IPS-20b (cell line): ENCODE measurements at regions not wholly inside any gene's neighbourhood (a gene's known extent, or its start where the extent isn't known, plus 50 kb on each side); places are given as distances from the start of the nearest gene placed in this dataset.

Experiments
- H3K27ac ChIP-seq: one replicate; pipeline ENCODE4 v1.5.1; 2013; ENCODE audit warnings: low read length
- H3K27me3 ChIP-seq: 2 replicates; pipeline ENCODE4 v1.6.1; 2013; ENCODE audit warnings: mild to moderate bottlenecking, low read length, inconsistent platforms; ENCODE audit not compliant: insufficient read depth
- H3K36me3 ChIP-seq: 2 replicates; pipeline ENCODE4 v1.6.1; 2013; ENCODE audit warnings: low read depth, mild to moderate bottlenecking, inconsistent platforms, low read length, moderate library complexity; ENCODE audit not compliant: insufficient read depth
- H3K4me1 ChIP-seq: 2 replicates; pipeline ENCODE4 v1.6.1; 2013; ENCODE audit warnings: mild to moderate bottlenecking, control low read depth, inconsistent platforms, low read length, moderate library complexity; ENCODE audit not compliant: insufficient read depth
- H3K4me3 ChIP-seq: 2 replicates; pipeline ENCODE4 v1.5.1; 2013; ENCODE audit warnings: mild to moderate bottlenecking, low read length, inconsistent platforms
- H3K9ac ChIP-seq: 2 replicates; pipeline ENCODE4 v1.6.1; 2013; ENCODE audit warnings: low read depth, mild to moderate bottlenecking, inconsistent platforms, low read length, moderate library complexity
- H3K9me3 ChIP-seq: 2 replicates; pipeline ENCODE4 v1.6.1; 2013; ENCODE audit warnings: mild to moderate bottlenecking, low read depth, low read length, inconsistent platforms; ENCODE audit not compliant: insufficient read depth

DNA sequence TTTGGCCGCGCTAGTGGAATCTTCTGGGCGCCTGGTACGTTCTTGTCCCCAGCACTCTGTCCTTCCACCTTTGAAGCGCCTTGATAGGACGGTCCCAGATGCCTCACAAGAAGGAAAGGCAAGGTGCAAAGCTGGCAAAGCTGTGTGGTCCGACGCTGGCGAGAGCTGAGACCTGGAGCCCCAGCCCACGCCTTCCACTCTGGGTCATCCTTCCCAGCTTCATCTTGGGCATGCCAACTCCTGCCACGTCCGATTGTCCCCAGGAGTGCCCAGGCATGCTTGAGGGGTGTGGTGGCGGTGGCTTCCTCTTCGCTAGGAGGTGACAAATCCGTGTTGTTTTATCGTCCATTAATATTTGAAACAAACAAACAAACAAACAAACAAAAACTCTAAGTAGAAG is 123.9 kb upstream of the DPYD start:
- Histone ChIP-seq H3K9ac (no peak overlapping the region), H3K4me3 (peak overlapping the region; percentile 59), H3K27ac (no peak overlapping the region), H3K4me1 (peaks cover 14% of the 10 kb centered on the region; the same call in 1 of the 2 replicates), H3K27me3 (peaks cover 77% of the 10 kb centered on the region), H3K36me3 (no peaks in the 10 kb centered on the region), H3K9me3 (no peaks in the 10 kb centered on the region)

- H3K36me3 ChIP-seq: no peaks in the 10 kb centered on the region
- H3K27ac ChIP-seq: no peak overlapping the region
- peaks cover 71% of the 10 kb centered on the region for H3K27me3 ChIP-seq
- no peaks in the 10 kb centered on the region for H3K9me3 ChIP-seq
- H3K4me1 ChIP-seq: peaks cover 14% of the 10 kb centered on the region; the same call in 1 of the 2 replicates
- H3K4me3 ChIP-seq: peak overlapping the region; percentile 59; the same call in 1 of the 2 replicates
- no peak overlapping the region for H3K9ac ChIP-seq
Observed at GRCh38 chr1:98044071-98044697, 123.3 kb upstream of the DPYD start.

DNA sequence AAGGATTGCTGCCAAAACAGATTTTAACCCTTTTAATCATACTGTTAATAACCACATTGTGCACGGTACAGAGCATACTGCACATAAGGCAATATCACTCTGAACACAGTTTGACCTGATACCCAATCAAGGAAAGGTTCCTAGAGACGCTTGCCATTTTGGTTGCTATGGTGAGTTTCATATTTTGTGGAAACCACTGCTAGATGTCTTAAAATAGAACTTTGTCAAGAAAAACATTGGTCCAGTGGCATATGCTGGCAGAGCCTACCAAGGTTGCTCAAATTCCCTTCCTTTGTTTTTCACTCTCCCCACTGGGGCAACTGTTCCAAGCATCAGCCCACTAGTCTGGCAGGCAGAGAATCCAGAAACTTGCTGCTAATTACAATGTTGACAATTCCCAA is 114.8 kb upstream of the DPYD start:
- H3K9ac ChIP-seq: no peak overlapping the region
- no peaks in the 10 kb centered on the region for H3K27me3 ChIP-seq
- H3K36me3 ChIP-seq: no peaks in the 10 kb centered on the region
- no peak overlapping the region for H3K27ac ChIP-seq
- H3K4me1 ChIP-seq: no peaks in the 10 kb centered on the region
- H3K9me3 ChIP-seq: no peaks in the 10 kb centered on the region
- no peak overlapping the region for H3K4me3 ChIP-seq

GRCh38 chr1:98034505-98034904 is 113.7 kb upstream of the DPYD start:
- Histone ChIP-seq H3K27ac (no peak overlapping the region), H3K9me3 (no peaks in the 10 kb centered on the region), H3K36me3 (no peaks in the 10 kb centered on the region), H3K9ac (no peak overlapping the region), H3K27me3 (no peaks in the 10 kb centered on the region), H3K4me1 (no peaks in the 10 kb centered on the region), H3K4me3 (no peak overlapping the region)

- Histone ChIP-seq H3K36me3 (no peaks in the 10 kb centered on the region), H3K9ac (no peak overlapping the region), H3K4me3 (no peak overlapping the region), H3K4me1 (no peaks in the 10 kb centered on the region), H3K27ac (no peak overlapping the region), H3K9me3 (no peaks in the 10 kb centered on the region), H3K27me3 (no peaks in the 10 kb centered on the region)
Observed at GRCh38 chr1:98032958-98033357, 112.1 kb upstream of the DPYD start.

- Histone ChIP-seq H3K36me3 (no peaks in the 10 kb centered on the region), H3K9me3 (no peaks in the 10 kb centered on the region), H3K27me3 (no peaks in the 10 kb centered on the region), H3K9ac (no peak overlapping the region), H3K4me1 (no peaks in the 10 kb centered on the region), H3K4me3 (no peak overlapping the region), H3K27ac (no peak overlapping the region)
Observed at GRCh38 chr1:98030976-98031375, 110.1 kb upstream of the DPYD start.

- Histone ChIP-seq H3K4me3 (no peak overlapping the region), H3K4me1 (no peaks in the 10 kb centered on the region), H3K9me3 (no peaks in the 10 kb centered on the region), H3K27me3 (no peaks in the 10 kb centered on the region), H3K9ac (no peak overlapping the region), H3K36me3 (no peaks in the 10 kb centered on the region), H3K27ac (no peak overlapping the region)
Observed at GRCh38 chr1:98030483-98030882, 109.6 kb upstream of the DPYD start.

- Histone ChIP-seq H3K27me3 (no peaks in the 10 kb centered on the region), H3K4me1 (no peaks in the 10 kb centered on the region), H3K4me3 (no peak overlapping the region), H3K36me3 (no peaks in the 10 kb centered on the region), H3K9ac (no peak overlapping the region), H3K27ac (no peak overlapping the region), H3K9me3 (no peaks in the 10 kb centered on the region)
Observed at GRCh38 chr1:98028800-98029199, 108.0 kb upstream of the DPYD start.

- Histone ChIP-seq H3K4me3 (no peak overlapping the region), H3K9ac (no peak overlapping the region), H3K27me3 (no peaks in the 10 kb centered on the region), H3K36me3 (no peaks in the 10 kb centered on the region), H3K27ac (no peak overlapping the region), H3K9me3 (no peaks in the 10 kb centered on the region), H3K4me1 (no peaks in the 10 kb centered on the region)
Observed at GRCh38 chr1:98027103-98027705, 106.4 kb upstream of the DPYD start.

GRCh38 chr1:98025858-98026257 is 105.0 kb upstream of the DPYD start:
- Histone ChIP-seq H3K9me3 (no peaks in the 10 kb centered on the region), H3K36me3 (no peaks in the 10 kb centered on the region), H3K27ac (no peak overlapping the region), H3K4me3 (no peak overlapping the region), H3K4me1 (no peaks in the 10 kb centered on the region), H3K27me3 (no peaks in the 10 kb centered on the region), H3K9ac (no peak overlapping the region)

GRCh38 chr1:98021126-98021525 is 100.3 kb upstream of the DPYD start:
- H3K9me3 ChIP-seq: no peaks in the 10 kb centered on the region
- no peak overlapping the region for H3K27ac ChIP-seq
- no peak overlapping the region for H3K4me3 ChIP-seq
- no peaks in the 10 kb centered on the region for H3K36me3 ChIP-seq
- H3K4me1 ChIP-seq: no peaks in the 10 kb centered on the region
- no peaks in the 10 kb centered on the region for H3K27me3 ChIP-seq
- no peak overlapping the region for H3K9ac ChIP-seq

GRCh38 chr1:98019747-98020146 is 98.9 kb upstream of the DPYD start:
- H3K4me3 ChIP-seq: no peak overlapping the region
- H3K4me1 ChIP-seq: no peaks in the 10 kb centered on the region
- H3K27me3 ChIP-seq: no peaks in the 10 kb centered on the region
- H3K27ac ChIP-seq: no peak overlapping the region
- H3K36me3 ChIP-seq: no peaks in the 10 kb centered on the region
- no peak overlapping the region for H3K9ac ChIP-seq
- no peaks in the 10 kb centered on the region for H3K9me3 ChIP-seq
